ENCODE measurements at regions not wholly inside any gene's neighbourhood (a gene's known extent, or its start where the extent isn't known, plus 50 kb on each side); places are given as distances from the start of the nearest gene placed in this dataset.
A peak's percentile ranks its signal among the peaks of the same experiment; 100 is the strongest.

GRCh38 chr2:120503793-120504571 is 158.0 kb downstream of the INHBB start (continued):
- TF ChIP-seq RERE (CRISPR knock-in tag; IDR thresholded peaks at IDR 0.05; ENCODE audit: low read depth) (no peak), ZEB1 (IDR thresholded peaks at IDR 0.05; ENCODE audit: insufficient replicate concordance, low read depth) (no peak), PLSCR1 (CRISPR knock-in tag; IDR thresholded peaks at IDR 0.05; ENCODE audit: borderline replicate concordance) (no peak), ARID5B (CRISPR knock-in tag; IDR thresholded peaks at IDR 0.05) (0 out of 2 replicates have a peak, but pooled peaks have one; percentile 50), CBX2 (IDR thresholded peaks at IDR 0.05; ENCODE audit: low read depth, low read length) (no peak), CBX2 (CRISPR knock-in tag; IDR thresholded peaks at IDR 0.05; ENCODE audit: low read depth) (no peak), ATF7-NPFF (CRISPR knock-in tag; IDR thresholded peaks at IDR 0.05; ENCODE audit: low read depth) (no peak), FOXK1 (CRISPR knock-in tag; IDR thresholded peaks at IDR 0.05; ENCODE audit: borderline replicate concordance, low read depth) (peak; percentile 45; the same call in 1 of the 2 replicates), MTA1 (CRISPR knock-in tag; IDR thresholded peaks at IDR 0.05; ENCODE audit: borderline replicate concordance) (peak; percentile 47; the same call in 1 of the 2 replicates), ASH2L (IDR thresholded peaks at IDR 0.05; ENCODE audit: insufficient read length, low read depth, low read length) (peak; percentile 48), NFE2L2 (IDR thresholded peaks at IDR 0.05; ENCODE audit: low read length) (no peak), ZNF772 (CRISPR knock-in tag; IDR thresholded peaks at IDR 0.05) (no peak), FOXP1 (IDR thresholded peaks at IDR 0.05) (peak; percentile 63), FOXP1 (CRISPR knock-in tag; IDR thresholded peaks at IDR 0.05) (peak; percentile 75), MTERF4 (CRISPR knock-in tag; IDR thresholded peaks at IDR 0.05) (peak; percentile 32; the same call in 1 of the 2 replicates), MAZ (IDR thresholded peaks at IDR 0.05; ENCODE audit: borderline replicate concordance, low read depth, low read length) (0 out of 2 replicates have a peak, but pooled peaks have one; percentile 31), MAZ (CRISPR knock-in tag; IDR thresholded peaks at IDR 0.05; ENCODE audit: low read depth) (no peak)
